ENCODE measurements at regions not wholly inside any gene's neighbourhood (a gene's known extent, or its start where the extent isn't known, plus 50 kb on each side); places are given as distances from the start of the nearest gene placed in this dataset.
A peak's percentile ranks its signal among the peaks of the same experiment; 100 is the strongest.

- no peak for TF ChIP-seq CTCF (IDR thresholded peaks at IDR 0.05; ENCODE audit: low read depth, low read length)
- H3K36me3 ChIP-seq: no peaks in the 10 kb centered on the region
- H3K27ac ChIP-seq: no peak overlapping the region
- H3K27me3 ChIP-seq: no peaks in the 10 kb centered on the region
- DNase-seq (ENCODE audit: low read depth in 1 of 2, low spot score in 1 of 2): no peak
- no peak overlapping the region for H3K4me3 ChIP-seq
- H3K4me1 ChIP-seq (ENCODE audit: low read depth): no peaks in the 10 kb centered on the region
- no peaks in the 10 kb centered on the region for H3K9me3 ChIP-seq (ENCODE audit: low read depth)
Measured at GRCh38 chr6:113339209-113339608, 517.9 kb upstream of the MARCKS start.

GRCh38 chr6:113340371-113340770 is 516.8 kb upstream of the MARCKS start:
- H3K36me3 ChIP-seq: no peaks in the 10 kb centered on the region
- TF ChIP-seq CTCF (IDR thresholded peaks at IDR 0.05; ENCODE audit: low read depth, low read length): no peak
- H3K4me1 ChIP-seq (ENCODE audit: low read depth): no peaks in the 10 kb centered on the region
- no peak for DNase-seq (ENCODE audit: low read depth in 1 of 2, low spot score in 1 of 2)
- H3K4me3 ChIP-seq: no peak overlapping the region
- H3K27ac ChIP-seq: no peak overlapping the region
- H3K9me3 ChIP-seq (ENCODE audit: low read depth): no peaks in the 10 kb centered on the region
- no peaks in the 10 kb centered on the region for H3K27me3 ChIP-seq

GRCh38 chr6:113343940-113344339 is 513.2 kb upstream of the MARCKS start:
- Histone ChIP-seq H3K9me3 (ENCODE audit: low read depth) (no peaks in the 10 kb centered on the region), H3K27me3 (no peaks in the 10 kb centered on the region), H3K36me3 (no peaks in the 10 kb centered on the region), H3K4me1 (ENCODE audit: low read depth) (peaks cover 11% of the 10 kb centered on the region), H3K27ac (no peak overlapping the region), H3K4me3 (no peak overlapping the region)
- TF ChIP-seq CTCF (IDR thresholded peaks at IDR 0.05; ENCODE audit: low read depth, low read length): no peak
- no peak for DNase-seq (ENCODE audit: low read depth in 1 of 2, low spot score in 1 of 2)

GRCh38 chr6:113344969-113345368 is 512.2 kb upstream of the MARCKS start:
- Histone ChIP-seq H3K4me1 (ENCODE audit: low read depth) (peaks cover 11% of the 10 kb centered on the region), H3K9me3 (ENCODE audit: low read depth) (no peaks in the 10 kb centered on the region), H3K27ac (no peak overlapping the region), H3K4me3 (no peak overlapping the region), H3K36me3 (no peaks in the 10 kb centered on the region), H3K27me3 (no peaks in the 10 kb centered on the region)
- no peak for TF ChIP-seq CTCF (IDR thresholded peaks at IDR 0.05; ENCODE audit: low read depth, low read length)
- DNase-seq (ENCODE audit: low read depth in 1 of 2, low spot score in 1 of 2): no peak

GRCh38 chr6:113347436-113347835 is 509.7 kb upstream of the MARCKS start:
- Histone ChIP-seq H3K27ac (peak overlapping the region; percentile 30), H3K27me3 (no peaks in the 10 kb centered on the region), H3K9me3 (ENCODE audit: low read depth) (no peaks in the 10 kb centered on the region), H3K4me3 (no peak overlapping the region), H3K4me1 (ENCODE audit: low read depth) (peaks cover 11% of the 10 kb centered on the region), H3K36me3 (no peaks in the 10 kb centered on the region)
- no peak for TF ChIP-seq CTCF (IDR thresholded peaks at IDR 0.05; ENCODE audit: low read depth, low read length)
- peak; percentile 41 to 60 for DNase-seq (ENCODE audit: low read depth in 1 of 2, low spot score in 1 of 2)

GRCh38 chr6:113350461-113350860 is 506.7 kb upstream of the MARCKS start:
- TF ChIP-seq CTCF (IDR thresholded peaks at IDR 0.05; ENCODE audit: low read depth, low read length): no peak
- peak in 1 of 2 donors; percentile 34 for DNase-seq (ENCODE audit: low read depth in 1 of 2, low spot score in 1 of 2)
- Histone ChIP-seq H3K27ac (no peak overlapping the region), H3K4me1 (ENCODE audit: low read depth) (peaks cover 11% of the 10 kb centered on the region), H3K4me3 (no peak overlapping the region), H3K36me3 (no peaks in the 10 kb centered on the region), H3K9me3 (ENCODE audit: low read depth) (no peaks in the 10 kb centered on the region), H3K27me3 (no peaks in the 10 kb centered on the region)
